Hematopoietic multipotent progenitor cell (in vitro differentiated cells): ENCODE measurements at regions not wholly inside any gene's neighbourhood (a gene's known extent, or its start where the extent isn't known, plus 50 kb on each side); places are given as distances from the start of the nearest gene placed in this dataset.

Experiments used
- DNase-seq, 3 donors: peaks; one replicate each; pipeline ENCODE4 v3.0.0-alpha.2; 2011 to 2015; ENCODE audit warnings: low read depth in 2 of 3, low spot score in 2 of 3

DNA sequence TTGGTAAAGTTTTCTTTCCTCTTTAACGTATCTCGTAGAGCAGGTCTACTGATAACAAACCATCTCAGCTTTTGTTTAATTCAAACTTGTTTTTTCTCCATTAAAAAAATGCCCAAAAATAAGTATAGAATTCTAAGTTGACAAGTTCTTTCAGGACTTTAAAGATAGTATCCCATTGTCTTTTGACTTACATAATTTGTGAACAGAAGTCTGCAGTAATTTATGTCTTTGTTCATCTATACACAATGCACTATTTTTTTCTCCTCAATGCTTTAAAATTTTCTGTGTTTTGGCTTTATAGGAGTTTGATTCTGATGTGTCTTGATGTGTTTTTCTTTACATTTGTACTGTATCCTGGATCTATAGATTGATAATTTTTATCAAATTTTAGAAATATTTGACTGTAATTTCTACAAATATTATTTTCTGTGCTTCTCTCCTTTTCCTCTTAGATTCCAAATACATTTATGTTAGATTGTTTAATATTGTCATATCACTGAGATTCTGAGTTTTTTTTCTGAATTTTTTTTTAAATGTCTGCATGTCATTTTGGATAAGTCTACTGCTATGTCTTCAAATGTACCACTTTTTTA, 143.3 kb downstream of the FTCDNL1 start:
- peak in 1 of 3 donors; percentile 51 for DNase-seq

DNA sequence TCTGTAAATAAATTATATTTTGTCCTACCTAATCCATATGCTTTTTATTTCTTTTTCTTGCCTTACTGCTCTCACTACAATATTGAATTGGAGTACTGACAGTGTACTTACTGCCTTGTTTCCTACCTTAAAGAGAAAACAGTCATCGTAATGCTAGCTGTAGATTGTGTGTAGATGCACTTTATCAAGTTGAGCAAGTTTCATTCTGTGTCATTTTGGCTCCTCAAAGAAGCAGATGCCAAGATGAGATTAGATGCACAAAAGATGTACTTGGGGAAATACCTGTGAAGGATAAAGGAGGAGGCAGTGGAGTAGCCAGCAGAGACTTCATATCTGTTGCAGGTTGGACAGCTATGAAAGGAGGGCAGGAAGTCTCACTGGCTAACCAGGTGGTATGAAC, 145.5 kb downstream of the FTCDNL1 start:
- peak in 1 of 3 donors; percentile 21 for DNase-seq

DNA sequence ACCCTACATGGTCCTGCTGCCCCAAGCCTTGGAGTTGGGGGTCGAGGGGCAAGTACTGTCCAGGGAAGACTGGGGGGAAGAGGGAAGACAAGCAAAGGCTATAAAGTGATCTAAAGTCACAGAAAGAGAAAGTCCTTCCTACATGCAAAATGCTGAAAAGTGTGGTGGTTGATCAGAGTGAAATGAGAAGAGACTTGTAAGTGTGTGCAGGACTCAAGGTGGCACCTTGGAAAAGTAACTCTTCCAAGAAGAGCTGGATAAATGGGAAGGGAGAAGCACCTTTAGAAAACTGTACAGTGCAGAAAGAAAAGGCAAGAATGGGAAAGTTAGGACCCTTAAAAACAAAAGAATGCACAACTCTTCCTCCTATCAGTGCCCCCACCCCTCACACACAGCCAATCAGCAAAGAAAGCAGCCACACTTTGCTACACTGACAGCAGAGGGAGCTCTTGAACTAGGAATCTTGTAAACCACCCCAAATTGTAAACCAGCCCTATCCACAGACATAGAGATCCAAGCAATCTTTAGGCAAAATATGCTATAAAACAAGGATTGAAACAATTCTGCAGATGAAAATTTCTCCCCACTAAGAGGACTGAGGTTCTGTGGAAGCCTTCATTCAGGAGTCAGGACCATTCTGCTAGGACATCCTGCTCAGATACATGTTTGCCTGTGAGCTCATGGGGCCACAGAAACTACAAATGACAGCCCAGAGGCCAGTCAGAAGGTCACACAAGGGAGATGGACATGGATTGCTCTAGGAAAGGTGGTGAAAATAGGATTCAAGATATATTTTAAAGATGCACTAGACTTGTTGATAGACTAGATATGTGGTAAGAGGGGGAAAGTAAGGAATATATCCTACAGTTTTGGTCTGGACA, 146.4 kb downstream of the FTCDNL1 start:
- DNase-seq: peak in 2 of 3 donors; percentile 65 to 84

DNA sequence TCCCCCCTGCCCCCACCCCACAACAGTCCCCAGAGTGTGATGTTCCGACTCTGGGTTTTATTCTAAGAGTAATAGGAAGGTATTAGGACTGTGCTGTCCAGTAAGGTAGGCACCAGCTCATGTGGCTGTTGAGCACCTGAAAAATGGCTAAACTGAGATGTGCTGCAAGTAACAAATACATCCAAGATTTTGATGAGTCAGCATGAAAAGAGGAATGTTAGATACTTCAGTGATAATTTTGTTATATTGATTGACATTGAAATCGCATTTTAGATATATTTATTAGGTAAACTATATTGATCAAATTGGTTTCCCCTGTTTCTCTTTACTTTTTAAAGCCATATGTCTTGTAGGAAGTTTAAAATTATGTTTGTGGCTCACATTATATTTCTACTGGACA, 147.8 kb downstream of the FTCDNL1 start:
- no peak for DNase-seq

DNA sequence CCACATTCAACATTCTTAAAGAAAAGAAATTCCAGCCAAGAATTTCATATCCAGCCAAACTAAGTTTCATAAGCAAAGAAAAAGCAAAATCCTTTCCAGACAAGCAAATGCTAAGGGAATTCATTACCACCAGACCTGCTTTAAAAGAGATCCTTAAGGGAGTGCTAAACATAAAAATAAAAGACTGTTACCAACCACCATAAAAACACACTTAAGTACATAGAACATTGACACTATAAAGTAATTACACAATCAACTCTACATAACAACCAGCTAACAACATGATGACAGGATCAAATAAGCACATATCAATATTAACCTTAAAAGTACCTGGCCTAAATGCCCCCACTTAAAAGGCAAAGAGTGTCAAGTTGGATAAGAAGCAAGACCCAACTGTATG, 153.5 kb downstream of the FTCDNL1 start:
- no peak for DNase-seq

DNA sequence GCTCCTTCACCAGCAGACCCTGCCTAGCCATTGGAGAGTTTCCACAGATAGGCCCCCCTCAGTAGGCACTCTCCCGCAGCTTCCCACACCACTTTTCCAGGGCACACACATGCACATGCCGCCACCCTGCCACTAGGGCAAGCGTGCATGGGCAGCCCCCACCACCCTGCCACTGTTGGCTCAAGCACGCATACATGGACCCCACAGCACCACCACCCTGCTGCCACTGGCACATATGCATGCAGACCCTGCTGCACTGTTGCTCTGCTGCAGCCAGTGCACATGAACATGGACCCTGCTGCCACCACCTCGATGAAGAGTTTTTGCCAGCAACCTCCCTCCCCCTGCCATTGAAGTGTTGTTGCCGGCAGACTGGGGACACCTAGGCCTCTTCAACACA, 154.9 kb downstream of the FTCDNL1 start:
- no peak for DNase-seq

DNA sequence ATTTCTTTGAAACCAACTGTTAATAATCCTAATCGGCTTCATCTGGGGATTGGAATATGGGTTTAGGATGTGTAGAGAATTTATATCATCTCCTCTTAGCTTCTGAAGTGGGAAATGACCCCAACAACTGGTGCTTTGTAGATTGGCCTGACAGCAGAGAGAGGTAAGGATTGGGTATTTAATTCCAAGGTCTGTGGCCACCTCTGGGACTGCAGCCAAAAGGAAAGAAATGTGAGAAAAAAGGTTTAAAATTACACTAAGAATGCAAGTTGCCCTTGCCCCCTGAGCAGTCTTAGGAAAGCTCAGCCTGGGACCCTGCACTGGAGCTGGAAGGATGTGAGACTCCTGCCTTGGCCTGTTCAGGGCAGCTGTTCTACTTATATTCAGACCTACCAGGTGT, 157.1 kb downstream of the FTCDNL1 start:
- DNase-seq: no peak

DNA sequence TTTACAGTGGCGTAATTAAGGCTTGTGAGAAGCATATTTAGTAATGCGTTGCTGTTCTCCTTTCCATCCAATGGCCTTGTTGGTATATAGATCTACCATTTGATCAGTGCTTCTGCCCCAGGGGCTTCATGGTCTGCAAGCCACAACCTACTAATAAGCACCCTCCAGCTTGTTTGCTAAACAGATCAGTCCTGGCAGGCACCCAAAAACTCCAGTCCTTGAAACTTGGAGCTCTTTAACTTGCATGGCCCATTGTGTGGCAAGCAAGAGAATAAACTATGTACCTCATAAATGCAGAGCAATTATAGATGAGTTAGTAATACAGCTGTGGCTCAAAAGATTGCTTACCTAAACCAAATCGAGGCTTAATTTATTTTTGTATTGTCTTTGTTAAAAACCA, 158.5 kb downstream of the FTCDNL1 start:
- DNase-seq: no peak

DNA sequence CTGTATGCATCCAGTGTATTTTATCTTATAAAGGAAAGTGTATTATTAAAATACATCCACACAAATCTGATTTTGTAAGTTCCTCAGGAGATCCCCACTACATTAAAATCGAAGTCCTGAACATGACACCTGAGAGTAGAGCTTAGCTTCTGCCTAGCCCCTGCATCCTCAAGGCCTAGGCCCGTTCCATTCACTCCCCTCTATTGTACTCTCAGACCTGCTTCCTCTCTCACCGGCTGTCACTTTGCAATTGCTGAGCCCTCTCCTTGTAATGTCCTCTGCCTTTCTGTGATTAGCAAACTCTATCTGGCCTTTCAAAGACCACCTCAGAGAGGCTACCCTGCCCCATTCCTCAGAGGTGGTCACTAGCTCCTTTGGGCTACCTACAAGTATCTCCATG, 160.8 kb downstream of the FTCDNL1 start:
- DNase-seq: no peak

DNA sequence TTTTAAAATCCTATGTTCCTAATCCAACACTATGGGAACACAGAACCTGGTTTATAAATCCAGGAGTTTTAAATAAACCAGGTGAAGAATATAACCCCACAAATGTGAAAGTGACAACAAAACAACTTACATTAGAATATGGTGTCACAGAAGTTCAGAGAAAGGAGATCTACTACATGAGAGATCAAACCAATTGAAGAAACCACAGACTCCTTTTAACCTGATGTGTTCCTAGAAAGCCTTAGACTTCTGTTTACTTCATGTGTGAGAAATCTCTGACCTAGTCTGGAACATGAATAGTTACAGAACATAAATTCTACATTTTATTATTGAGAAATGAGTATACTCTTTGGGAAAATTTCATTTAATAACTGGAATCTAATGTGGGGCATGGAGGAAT, 165.3 kb downstream of the FTCDNL1 start:
- DNase-seq: no peak

DNA sequence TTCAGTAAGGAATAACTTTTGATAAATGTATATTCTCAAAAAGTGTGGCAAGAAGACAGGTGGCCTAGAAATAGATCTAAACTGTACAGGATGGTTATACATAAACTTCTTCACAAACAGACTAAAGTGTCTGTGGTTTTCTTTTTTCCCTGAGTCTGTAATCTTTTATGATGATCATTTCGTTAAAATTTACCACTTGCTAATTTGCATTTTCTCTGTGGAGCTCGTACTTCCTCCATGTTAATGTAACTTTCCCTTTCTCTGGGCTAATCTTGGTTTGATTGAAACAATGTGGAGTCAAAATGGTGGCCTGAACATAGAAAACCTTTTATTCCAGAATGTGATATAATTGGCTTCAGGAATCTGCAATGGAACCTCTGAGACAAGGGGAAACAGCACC, 166.2 kb downstream of the FTCDNL1 start:
- DNase-seq: no peak

DNA sequence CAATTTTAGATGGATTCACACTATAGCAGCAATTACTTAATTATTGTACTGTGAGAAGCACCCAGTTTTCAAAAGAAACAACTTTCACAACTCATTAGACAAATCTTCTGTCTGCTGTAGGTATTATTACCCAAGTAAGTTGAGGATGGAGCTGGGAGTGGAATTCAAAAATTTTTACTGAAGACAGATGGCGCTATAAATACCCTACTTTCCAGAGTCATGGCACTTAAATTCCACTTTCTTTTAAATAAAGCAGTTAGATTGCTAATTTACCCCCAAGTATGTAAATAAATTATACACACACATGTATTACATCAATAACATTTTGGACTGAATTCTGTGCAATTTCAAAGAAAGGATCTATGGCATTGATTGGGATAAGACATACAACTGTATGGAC, 166.8 kb downstream of the FTCDNL1 start:
- DNase-seq: no peak

DNA sequence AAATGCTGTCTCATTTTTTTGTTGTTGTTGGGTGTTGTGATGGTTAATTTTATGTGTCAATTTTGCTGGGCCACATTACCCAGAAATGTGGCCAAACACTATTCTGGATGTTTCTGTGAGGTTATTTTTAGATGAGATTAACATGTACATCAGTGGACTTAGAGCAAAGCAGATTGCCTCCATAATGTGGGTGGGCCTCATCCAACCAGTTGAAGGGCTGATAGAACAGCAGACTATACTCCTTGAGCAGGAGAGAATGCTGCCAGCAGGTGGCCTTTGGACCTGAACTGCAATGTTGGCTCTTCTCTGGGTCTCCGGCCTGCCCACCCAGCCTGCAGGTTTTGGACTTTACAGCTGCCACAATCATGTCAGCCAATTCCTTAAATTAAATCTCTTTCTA, 169.0 kb downstream of the FTCDNL1 start:
- no peak for DNase-seq

DNA sequence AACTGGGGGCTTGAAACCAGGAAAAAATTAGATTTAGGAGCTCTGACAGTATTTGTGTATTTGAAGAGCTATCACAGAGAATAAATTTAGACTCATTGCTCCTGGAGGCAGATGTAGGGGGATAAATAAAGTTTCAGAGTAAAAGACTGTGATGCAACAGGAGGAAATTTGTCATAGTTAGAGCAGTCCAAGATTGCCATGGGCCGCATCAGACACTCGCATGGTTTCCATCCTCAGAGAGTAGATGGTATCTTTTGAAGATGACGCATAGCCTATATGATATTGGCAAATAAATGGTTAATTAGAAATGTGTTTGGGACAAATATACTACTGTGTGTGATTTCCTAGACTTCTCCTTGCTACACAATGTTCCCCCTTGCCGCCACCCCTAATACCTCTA, 170.5 kb downstream of the FTCDNL1 start:
- DNase-seq: no peak

DNA sequence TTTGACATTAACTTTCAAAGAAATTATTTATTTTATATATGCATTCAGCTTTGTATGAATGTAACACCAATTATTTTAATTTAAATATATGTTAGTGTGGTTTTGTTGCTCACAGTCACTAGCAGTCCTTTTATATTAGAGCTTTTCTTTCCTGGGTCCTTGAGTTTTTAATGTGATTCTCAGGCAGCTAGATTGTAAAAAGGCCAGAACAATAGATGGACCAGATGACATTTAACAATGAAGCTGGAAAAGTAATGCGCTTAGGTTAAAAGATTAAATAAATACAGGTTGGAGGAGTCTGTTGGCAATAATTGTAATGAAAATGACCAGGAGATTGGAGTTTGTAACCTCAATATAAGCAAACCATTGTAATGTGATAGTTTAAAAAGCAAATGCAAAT, 171.1 kb downstream of the FTCDNL1 start:
- no peak for DNase-seq

DNA sequence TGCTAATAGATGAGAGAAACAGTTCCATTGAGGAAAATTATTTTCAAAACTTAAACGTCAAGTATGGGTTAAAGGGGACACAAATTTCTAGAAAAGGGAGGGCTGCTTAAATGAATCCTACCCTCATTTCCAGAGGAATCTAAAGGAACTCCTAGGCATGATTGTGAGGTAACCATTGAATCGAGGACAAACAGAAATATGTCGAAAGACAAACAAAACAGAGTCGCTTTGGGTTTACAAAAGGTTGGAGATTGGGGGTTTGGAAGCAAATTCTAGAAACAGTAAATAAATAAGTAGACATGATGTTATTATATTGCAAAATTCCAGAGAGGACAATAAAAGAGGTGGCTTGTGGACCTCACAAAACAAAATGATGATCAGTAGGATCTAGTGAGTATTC, 173.1 kb downstream of the FTCDNL1 start:
- no peak for DNase-seq

DNA sequence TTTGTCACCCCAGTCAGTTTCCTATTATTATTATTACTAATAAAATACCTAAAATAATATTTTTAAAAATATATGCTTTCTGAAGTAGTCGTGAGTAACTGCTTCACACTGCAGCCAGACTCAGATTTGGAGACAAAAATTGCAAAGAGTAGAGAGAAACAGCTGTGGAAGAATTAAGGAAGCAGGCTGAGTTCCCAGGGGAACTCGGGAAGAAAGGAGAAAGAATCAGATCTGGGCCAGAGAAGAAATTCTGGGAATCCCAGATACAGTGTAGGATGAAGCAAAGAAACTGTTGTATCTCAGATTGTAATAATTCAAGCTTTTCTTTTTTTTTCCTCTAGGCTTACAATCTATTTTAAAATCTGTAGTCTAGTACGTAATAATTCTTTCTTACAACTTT, 182.3 kb downstream of the FTCDNL1 start:
- DNase-seq: no peak

DNA sequence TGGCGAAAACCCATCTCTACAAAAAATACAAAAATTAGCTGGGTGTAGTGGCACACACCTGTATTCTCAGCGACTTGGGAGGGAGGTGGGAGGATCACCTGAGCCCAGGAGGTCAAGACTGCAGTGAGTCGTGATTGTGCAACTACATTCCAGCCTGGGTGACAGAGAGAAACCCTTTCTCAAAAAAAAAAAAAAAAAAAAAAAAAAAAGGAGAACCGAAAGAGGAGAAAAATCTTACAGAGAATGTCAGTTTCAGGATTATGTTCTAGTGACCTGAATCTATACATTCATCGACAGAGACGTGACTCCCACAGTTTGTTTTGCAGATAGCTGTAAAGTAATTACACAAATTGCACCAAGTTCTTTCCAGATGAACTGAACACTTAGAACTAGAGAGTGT, 187.8 kb downstream of the FTCDNL1 start:
- DNase-seq: no peak

DNA sequence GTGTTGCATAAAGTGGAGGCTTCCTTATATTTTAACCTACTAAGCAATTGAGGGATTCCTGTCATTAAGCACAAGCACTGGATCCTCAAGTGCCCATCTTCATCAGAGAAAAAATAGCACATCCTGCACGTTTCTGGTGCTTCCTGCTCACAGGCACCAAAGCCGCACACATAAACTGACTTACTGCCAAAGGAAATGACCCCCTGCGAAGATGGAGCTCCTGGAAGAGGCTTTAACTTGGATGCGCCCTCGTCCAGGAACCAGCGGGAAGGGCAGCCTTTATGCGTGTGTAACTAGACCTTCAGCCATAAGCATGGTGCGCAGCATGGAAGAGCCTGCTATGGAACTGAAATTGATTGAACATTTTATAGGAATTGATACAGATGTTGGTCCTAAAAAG, 188.7 kb downstream of the FTCDNL1 start:
- DNase-seq: peak in 1 of 3 donors; percentile 2

DNA sequence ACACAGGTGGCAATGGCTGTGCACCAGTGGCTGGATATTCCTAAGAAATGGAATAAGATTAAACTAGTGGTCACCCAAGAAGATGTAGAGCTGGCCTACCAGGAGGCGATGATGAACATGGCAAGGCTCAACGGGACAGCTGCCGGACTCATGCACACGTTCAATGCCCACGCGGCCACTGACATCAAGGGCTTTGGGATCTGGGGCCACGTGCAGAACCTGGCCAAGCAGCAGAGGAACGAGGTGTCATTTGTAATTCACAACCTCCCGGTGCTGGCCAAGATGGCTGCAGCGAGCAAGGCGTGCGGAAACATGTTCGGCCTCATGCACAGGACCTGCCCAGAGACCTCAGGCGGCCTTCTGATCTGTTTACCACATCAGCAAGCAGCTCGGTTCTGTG, 190.8 kb downstream of the FTCDNL1 start:
- no peak for DNase-seq

DNA sequence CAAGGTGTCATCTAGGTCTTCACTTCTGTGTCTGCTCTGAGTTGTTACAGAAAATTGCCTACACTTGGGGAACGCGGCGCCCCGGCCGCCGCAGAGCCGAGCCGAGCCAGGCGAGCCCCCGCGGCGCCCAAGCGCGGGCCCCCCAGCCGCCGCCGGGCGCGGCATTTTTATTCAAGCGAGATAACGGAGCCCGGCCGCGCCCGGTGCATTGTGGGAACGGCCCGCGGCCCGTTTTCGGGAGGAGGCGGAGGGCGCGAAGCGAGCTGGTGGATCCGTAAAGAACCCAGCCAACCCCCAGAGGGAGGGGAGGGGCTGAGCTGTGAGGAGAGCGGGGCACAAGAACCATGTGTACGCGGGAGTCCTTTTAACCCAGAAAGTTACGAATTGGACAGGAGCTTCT, 191.8 kb downstream of the FTCDNL1 start:
- peak in 2 of 3 donors; percentile 59 to 69 for DNase-seq

DNA sequence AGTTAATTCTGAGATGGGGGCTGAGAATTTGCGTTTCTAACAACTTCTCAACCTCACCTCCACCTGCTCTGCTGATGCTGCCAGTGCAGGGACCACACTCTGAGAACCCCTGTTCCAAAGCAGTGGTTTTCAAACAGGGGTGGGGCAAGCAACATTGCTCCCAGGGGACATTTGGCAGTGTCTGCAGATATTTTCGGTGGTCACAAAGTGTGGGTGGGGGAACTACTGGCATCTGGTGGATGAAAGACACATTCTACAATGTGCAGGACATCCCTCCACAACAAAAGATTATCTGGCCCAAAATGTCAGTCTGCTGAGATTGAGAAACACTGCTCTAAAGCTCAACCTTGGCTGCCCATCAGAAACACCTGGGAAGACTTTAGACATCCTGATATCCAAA, 188.7 kb upstream of the SATB2 start:
- no peak for DNase-seq
